ENCODE measurements at regions not wholly inside any gene's neighbourhood (a gene's known extent, or its start where the extent isn't known, plus 50 kb on each side); places are given as distances from the start of the nearest gene placed in this dataset.

DNA sequence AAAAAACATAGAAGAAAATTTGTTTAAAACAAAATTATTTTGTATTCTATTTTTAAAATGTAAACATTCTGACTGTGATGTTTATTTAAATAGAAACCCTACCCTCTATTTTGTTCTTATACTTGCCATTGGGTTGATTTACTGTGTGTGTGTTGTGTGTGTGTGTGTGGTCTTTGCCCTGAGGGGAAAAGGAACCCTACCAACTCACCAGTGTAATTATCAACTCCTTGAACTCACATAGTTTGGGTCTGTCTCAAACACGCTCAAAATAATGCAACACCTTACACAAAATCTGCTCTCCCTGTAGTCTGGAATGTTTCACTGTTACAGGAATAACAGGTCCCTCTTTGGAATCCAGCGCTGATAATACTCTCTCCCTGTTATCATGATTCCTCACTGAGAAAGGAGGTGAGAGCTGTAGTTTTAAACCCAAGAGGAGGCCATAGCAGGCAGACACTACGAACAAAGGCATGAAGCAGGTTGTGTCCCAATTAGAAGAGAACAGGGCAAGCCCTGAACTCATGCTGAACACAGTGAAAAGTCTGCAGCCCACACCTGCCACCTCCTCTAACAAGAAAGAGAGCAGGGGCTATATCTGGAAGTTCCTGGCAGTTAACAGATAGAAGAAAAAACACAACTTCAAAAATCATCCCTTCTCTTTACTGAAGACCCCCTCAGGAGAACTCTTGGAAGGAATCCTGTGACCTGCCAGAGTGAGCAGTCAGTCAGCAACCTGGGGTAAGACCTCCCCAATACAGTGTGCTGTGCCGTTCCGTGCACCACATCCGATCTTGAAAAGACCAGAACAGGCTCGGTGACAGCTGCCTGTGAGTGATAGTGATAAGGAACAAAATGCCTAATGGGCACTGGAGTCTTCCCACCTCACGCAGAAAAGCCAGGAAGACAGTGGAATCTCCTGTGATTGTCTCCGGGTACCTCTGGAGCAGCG, 608.1 kb upstream of the ADAMTS16 start:
- H3K27me3 ChIP-seq, result no peaks in the 10 kb centered on the region
- DNase-seq, result no peak
- intact Hi-C loops (cut with DNase I), result no loop called here
- ATAC-seq, result no peak
- TF ChIP-seq POLR2A (IDR thresholded peaks at IDR 0.05), result no peak
- TF ChIP-seq, protein P1, sequence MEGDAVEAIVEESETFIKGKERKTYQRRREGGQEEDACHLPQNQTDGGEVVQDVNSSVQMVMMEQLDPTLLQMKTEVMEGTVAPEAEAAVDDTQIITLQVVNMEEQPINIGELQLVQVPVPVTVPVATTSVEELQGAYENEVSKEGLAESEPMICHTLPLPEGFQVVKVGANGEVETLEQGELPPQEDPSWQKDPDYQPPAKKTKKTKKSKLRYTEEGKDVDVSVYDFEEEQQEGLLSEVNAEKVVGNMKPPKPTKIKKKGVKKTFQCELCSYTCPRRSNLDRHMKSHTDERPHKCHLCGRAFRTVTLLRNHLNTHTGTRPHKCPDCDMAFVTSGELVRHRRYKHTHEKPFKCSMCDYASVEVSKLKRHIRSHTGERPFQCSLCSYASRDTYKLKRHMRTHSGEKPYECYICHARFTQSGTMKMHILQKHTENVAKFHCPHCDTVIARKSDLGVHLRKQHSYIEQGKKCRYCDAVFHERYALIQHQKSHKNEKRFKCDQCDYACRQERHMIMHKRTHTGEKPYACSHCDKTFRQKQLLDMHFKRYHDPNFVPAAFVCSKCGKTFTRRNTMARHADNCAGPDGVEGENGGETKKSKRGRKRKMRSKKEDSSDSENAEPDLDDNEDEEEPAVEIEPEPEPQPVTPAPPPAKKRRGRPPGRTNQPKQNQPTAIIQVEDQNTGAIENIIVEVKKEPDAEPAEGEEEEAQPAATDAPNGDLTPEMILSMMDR (IDR thresholded peaks at IDR 0.05), result no peak
- no peak overlapping the region for H3K27ac ChIP-seq
- H3K36me3 ChIP-seq, result no peaks in the 10 kb centered on the region
- no peaks in the 10 kb centered on the region for H3K9me3 ChIP-seq
- 29% methylated on average over 7 of the region's 10 CpGs for WGBS (ENCODE audit: insufficient coverage, low coverage, low lambda C conversion rate, missing lambda C conversion rate)
- H3K4me3 ChIP-seq, result no peak overlapping the region
- H3K4me1 ChIP-seq, result no peaks in the 10 kb centered on the region

DNA sequence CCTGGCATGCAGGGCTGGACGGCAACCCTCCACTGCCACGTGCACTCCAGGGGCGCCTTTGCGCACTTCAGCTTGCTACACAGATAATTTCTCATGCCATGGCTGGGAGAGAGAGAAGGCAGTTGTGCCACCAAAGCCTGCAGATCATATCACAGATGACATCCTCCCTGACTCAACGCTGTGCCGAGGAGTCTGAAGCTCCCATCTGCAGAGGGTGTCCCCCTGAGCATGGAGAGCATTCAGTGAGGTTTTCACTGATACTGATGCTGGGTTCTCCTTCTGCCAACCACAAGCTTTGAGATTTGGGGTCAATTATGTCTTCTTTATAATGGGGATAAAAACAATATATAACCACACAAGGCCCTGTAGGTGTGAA, 607.4 kb upstream of the ADAMTS16 start:
- Histone ChIP-seq H3K36me3 (no peaks in the 10 kb centered on the region), H3K27ac (no peak overlapping the region), H3K4me3 (no peak overlapping the region), H3K4me1 (no peaks in the 10 kb centered on the region), H3K27me3 (no peaks in the 10 kb centered on the region), H3K9me3 (no peaks in the 10 kb centered on the region)
- DNase-seq (no peak), ATAC-seq (no peak)
- TF ChIP-seq, protein P1 (IDR thresholded peaks at IDR 0.05), result no peak
- TF ChIP-seq POLR2A (IDR thresholded peaks at IDR 0.05), result no peak
- intact Hi-C loops (cut with DNase I), result no loop called here
- 75% methylated on average over 2 of the region's 6 CpGs for WGBS (ENCODE audit: insufficient coverage, low coverage, low lambda C conversion rate, missing lambda C conversion rate)

GRCh38 chr5:4533457-4534105, 606.5 kb upstream of the ADAMTS16 start:
- no peak for DNase-seq

DNA sequence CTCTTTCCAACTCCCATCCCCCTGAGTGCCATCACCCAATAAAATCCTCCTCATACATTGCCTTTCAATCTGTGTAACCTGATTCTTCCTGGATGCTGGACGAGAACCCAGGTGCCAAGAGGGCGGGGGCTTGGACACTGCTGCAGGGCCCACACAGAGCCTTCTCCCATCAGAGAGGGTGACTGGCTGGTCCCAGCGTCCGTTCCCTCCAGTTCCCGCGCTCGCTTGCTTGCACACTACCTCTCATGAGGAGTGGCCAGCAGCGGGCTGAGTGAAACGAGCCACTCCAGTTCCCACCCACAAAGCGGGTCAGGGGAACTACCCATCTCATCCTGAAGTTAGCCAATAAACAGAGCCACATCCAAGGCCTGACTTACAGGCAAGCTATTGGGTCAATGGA, 602.6 kb upstream of the ADAMTS16 start:
- Histone ChIP-seq H3K4me1 (no peaks in the 10 kb centered on the region), H3K36me3 (no peaks in the 10 kb centered on the region), H3K27ac (no peak overlapping the region), H3K9me3 (no peaks in the 10 kb centered on the region), H3K4me3 (no peak overlapping the region), H3K27me3 (no peaks in the 10 kb centered on the region)
- intact Hi-C loops (cut with DNase I), result no loop called here
- 73% methylated on average over 8 of the region's 10 CpGs for WGBS (ENCODE audit: insufficient coverage, low coverage, low lambda C conversion rate, missing lambda C conversion rate)
- TF ChIP-seq POLR2A (IDR thresholded peaks at IDR 0.05), result no peak
- TF ChIP-seq, protein P1 (IDR thresholded peaks at IDR 0.05), result no peak
- no peak for ATAC-seq
- DNase-seq, result no peak

More at GRCh38 chr5:4533457-4534105, 606.5 kb upstream of the ADAMTS16 start:
- no peaks in the 10 kb centered on the region for H3K27me3 ChIP-seq
- 54% methylated on average over 3 of the region's 3 CpGs for whole genome bisulfite sequencing (ENCODE audit: insufficient coverage, low coverage, low lambda C conversion rate, missing lambda C conversion rate)
- no peaks in the 10 kb centered on the region for H3K9me3 ChIP-seq
- H3K36me3 ChIP-seq, result no peaks in the 10 kb centered on the region
- H3K4me3 ChIP-seq, result no peak overlapping the region
- H3K4me1 ChIP-seq, result no peaks in the 10 kb centered on the region
- H3K27ac ChIP-seq, result no peak overlapping the region
- TF ChIP-seq, protein P1 (IDR thresholded peaks at IDR 0.05), result no peak
- TF ChIP-seq POLR2A (IDR thresholded peaks at IDR 0.05), result no peak
- intact Hi-C loops (cut with DNase I), result no loop called here
- ATAC-seq, result no peak
